ENCODE measurements at regions not wholly inside any gene's neighbourhood (a gene's known extent, or its start where the extent isn't known, plus 50 kb on each side); places are given as distances from the start of the nearest gene placed in this dataset.

DNA sequence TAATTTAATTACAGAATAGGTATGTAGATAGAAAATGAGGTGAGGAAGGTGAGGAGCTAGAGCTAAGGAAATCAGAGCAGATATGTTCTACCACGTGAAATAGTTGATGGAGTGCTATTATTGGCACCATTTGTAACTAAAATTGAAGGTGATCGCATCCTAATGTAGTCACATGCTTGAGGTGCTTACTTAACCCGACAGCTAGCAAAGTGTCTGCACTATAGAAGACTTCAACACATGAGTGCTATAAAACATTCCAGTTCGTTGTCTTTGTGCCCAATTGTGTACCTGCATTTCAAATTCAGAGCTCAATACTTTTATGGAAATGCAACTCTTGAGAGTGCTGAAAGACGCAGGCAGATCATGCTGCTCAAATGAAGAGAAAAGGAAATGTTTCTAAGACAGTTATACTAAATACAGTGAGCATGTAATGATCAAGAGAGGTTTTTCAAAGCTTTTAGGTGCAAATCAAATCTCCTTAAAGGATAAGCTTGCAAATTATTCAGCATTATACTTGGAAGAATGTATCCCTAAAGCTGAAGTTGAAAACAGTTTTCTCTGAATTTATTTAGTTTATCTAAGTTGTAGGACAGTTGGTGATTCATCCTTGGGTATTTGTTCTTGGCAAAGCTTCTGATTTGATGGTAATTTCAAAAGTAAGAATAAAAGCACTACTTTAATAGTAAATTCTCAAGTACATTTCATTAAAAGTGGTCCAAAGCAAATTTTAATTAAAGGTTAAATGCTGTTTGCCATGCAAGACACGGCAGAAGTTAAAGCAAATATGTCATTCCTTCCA is 223.9 kb upstream of the EPHA5 start:
- TF ChIP-seq EP300 (IDR thresholded peaks at IDR 0.05) (no peak), POLR2AphosphoS5 (IDR thresholded peaks at IDR 0.05) (no peak), CTCF (IDR thresholded peaks at IDR 0.05) (no peak), POLR2A (IDR thresholded peaks at IDR 0.05) (no peak)
